Chondrocyte (in vitro differentiated cells): ENCODE measurements at regions not wholly inside any gene's neighbourhood (a gene's known extent, or its start where the extent isn't known, plus 50 kb on each side); places are given as distances from the start of the nearest gene placed in this dataset.
A peak's percentile ranks its signal among the peaks of the same experiment; 100 is the strongest.

ENCODE experiments used
- DNase-seq: peaks from one replicate; pipeline ENCODE4 v3.0.0; 2021; ENCODE audit warnings: mixed read lengths, low spot score
- H3K27ac Mint-ChIP-seq: one replicate; pipeline ENCODE4 v1.8.0; 2021; ENCODE audit warnings: mild to moderate bottlenecking, moderate library complexity, mixed read lengths; ENCODE audit not compliant: unreplicated experiment
- H3K27me3 Mint-ChIP-seq: 2 replicates; pipeline ENCODE4 v1.8.0; 2021; ENCODE audit warnings: low read depth, mixed read lengths
- H3K36me3 Mint-ChIP-seq: 2 replicates; pipeline ENCODE4 v1.8.0; 2021; ENCODE audit warnings: low read depth, mixed read lengths
- H3K4me1 Mint-ChIP-seq: 2 replicates; pipeline ENCODE4 v1.8.0; 2021; ENCODE audit warnings: low read depth, mild to moderate bottlenecking, mixed read lengths
- H3K4me3 Mint-ChIP-seq: one replicate; pipeline ENCODE4 v1.8.0; 2021; ENCODE audit warnings: mild to moderate bottlenecking, moderate library complexity, mixed read lengths; ENCODE audit not compliant: unreplicated experiment
- H3K9me3 Mint-ChIP-seq: 2 replicates; pipeline ENCODE4 v1.8.0; 2021; ENCODE audit warnings: low read depth, mixed read lengths
- CTCF ChIP-seq: fragments of 200-600 bp; sonication (generic); IDR thresholded peaks from 2 replicates; pipeline ENCODE4 v1.5.0; 2021; ENCODE audit warnings: antibody characterized with exemption, mild to moderate bottlenecking, moderate library complexity

- Mint-ChIP-seq H3K27me3 (peaks cover 8% of the 10 kb centered on the region), H3K4me3 (no peak overlapping the region), H3K27ac (no peak overlapping the region), H3K9me3 (peaks cover 20% of the 10 kb centered on the region), H3K4me1 (peaks cover 11% of the 10 kb centered on the region), H3K36me3 (peaks cover 1% of the 10 kb centered on the region)
- no peak for TF ChIP-seq CTCF
- DNase-seq: no peak
Measured at GRCh38 chr16:27123795-27124409, 57.2 kb downstream of the C16orf82 start.

GRCh38 chr16:27127308-27127707, 60.6 kb downstream of the C16orf82 start:
- H3K27ac Mint-ChIP-seq: peak overlapping the region; percentile 1
- peaks cover 20% of the 10 kb centered on the region for H3K9me3 Mint-ChIP-seq
- peaks cover 11% of the 10 kb centered on the region for H3K4me1 Mint-ChIP-seq
- peaks cover under 1% of the 10 kb centered on the region for H3K27me3 Mint-ChIP-seq
- no peak overlapping the region for H3K4me3 Mint-ChIP-seq
- no peak for DNase-seq
- TF ChIP-seq CTCF: no peak
- no peaks in the 10 kb centered on the region for H3K36me3 Mint-ChIP-seq

DNA sequence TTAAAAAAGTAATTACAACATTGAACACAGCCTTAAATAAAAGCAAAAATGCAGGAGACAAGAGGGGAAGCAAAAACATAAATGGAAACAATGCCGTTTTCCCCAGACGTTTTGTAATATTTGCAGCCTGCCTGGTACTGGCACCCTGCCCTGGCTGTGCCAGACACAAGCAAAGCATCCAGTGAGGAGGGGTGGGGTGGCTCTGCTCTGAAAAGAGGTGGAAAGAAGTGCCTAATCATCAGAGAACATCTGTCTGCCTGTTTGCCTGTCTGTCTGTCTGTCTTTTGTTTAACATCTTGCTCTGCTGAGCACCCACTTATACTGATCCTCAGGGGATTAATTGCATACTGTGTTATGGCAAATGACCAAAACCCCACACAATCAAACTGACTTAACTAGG, 62.7 kb downstream of the C16orf82 start:
- Mint-ChIP-seq H3K9me3 (peaks cover 17% of the 10 kb centered on the region), H3K27me3 (peaks cover 3% of the 10 kb centered on the region), H3K36me3 (no peaks in the 10 kb centered on the region), H3K4me3 (no peak overlapping the region), H3K4me1 (peaks cover 11% of the 10 kb centered on the region), H3K27ac (no peak overlapping the region)
- no peak for TF ChIP-seq CTCF
- no peak for DNase-seq

DNA sequence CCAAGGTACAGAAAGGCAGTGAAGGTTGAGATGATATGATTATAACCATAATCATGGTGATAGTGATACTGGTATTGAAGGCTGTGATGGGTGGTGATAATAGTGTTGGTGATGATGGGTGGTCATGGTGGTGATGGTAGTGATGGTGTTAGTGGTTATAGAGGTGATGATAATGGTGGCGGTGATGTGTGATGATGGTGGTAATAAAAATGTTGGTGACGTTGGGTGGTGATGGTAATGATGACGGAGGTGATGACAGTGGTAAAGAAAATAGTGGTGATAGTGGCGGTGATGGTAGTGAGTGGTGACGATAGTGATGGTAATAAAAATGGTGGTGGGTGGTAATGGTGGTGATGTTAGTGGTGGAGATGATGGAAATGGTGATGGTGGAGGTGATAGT, 65.1 kb upstream of the KDM8 start:
- peak overlapping the region; percentile 33 for H3K27ac Mint-ChIP-seq
- DNase-seq: no peak

DNA sequence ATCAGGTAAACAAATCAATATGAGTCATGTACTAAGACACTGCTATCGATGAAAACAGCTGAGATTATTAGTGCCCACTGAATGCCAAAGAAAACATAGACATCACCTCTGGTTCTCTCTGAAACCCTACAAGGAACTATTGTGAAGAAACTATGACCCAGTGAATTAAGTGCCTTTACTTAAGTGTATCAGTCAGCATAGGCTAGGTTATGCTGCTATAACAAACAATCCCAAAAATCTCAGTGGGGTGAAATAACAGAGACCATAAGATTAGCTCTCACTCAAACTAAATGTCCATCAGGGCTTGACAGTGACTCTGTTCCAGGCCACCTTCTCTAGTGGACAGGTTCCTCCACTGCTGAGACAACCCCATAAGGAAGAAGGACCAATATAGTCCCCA, 57.7 kb upstream of the KDM8 start:
- Mint-ChIP-seq H3K9me3 (peaks cover 7% of the 10 kb centered on the region), H3K27ac (no peak overlapping the region), H3K36me3 (no peaks in the 10 kb centered on the region), H3K27me3 (peaks cover 22% of the 10 kb centered on the region), H3K4me3 (no peak overlapping the region), H3K4me1 (no peaks in the 10 kb centered on the region)
- no peak for DNase-seq
- TF ChIP-seq CTCF: no peak

More for the DNA sequence above, 65.1 kb upstream of the KDM8 start:
- Mint-ChIP-seq H3K4me1 (no peaks in the 10 kb centered on the region), H3K9me3 (peaks cover 7% of the 10 kb centered on the region), H3K4me3 (no peak overlapping the region), H3K27me3 (peaks cover 39% of the 10 kb centered on the region), H3K36me3 (peaks cover 4% of the 10 kb centered on the region)
- no peak for TF ChIP-seq CTCF
